WTC11 (cell line): ENCODE measurements at regions not wholly inside any gene's neighbourhood (a gene's known extent, or its start where the extent isn't known, plus 50 kb on each side); places are given as distances from the start of the nearest gene placed in this dataset.

ENCODE experiments used
- ATAC-seq: fragments of 200-7000 bp; cut with Tn5 transposase; 2 replicates; pipeline ENCODE4 v1.10.0; 2021; ENCODE audit warnings: mild to moderate bottlenecking, moderate library complexity
- CTCF ChIA-PET: fragments of 300-600 bp; sonication (Branson Sonifier 250); formaldehyde crosslinking; loops from one replicate; lab custom pipeline; 2021; ENCODE audit warnings: antibody characterized with exemption; lab: Charles Lee
- POLR2A ChIA-PET: fragments of 350-600 bp; sonication (Branson Sonifier 250); formaldehyde crosslinking; loops from one replicate; lab custom pipeline; 2021; ENCODE audit warnings: antibody characterized with exemption; lab: Charles Lee
- DNase-seq: peaks from one replicate; pipeline ENCODE4 v3.0.0; 2021; ENCODE audit warnings: low spot score
- H3K27ac Mint-ChIP-seq: 2 replicates; pipeline ENCODE4 v1.8.0; 2021; ENCODE audit warnings: mixed read lengths
- H3K27me3 Mint-ChIP-seq: 2 replicates; pipeline ENCODE4 v1.8.0; 2021; ENCODE audit warnings: low read depth, mild to moderate bottlenecking, moderate library complexity, mixed read lengths
- H3K36me3 Mint-ChIP-seq: 2 replicates; pipeline ENCODE4 v1.8.0; 2021; ENCODE audit warnings: mixed read lengths
- H3K4me1 Mint-ChIP-seq: 2 replicates; pipeline ENCODE4 v1.8.0; 2022; ENCODE audit warnings: mixed read lengths
- H3K4me3 Mint-ChIP-seq: 2 replicates; pipeline ENCODE4 v1.8.0; 2021; ENCODE audit warnings: mild to moderate bottlenecking, moderate library complexity, mixed read lengths
- H3K9me3 Mint-ChIP-seq: 2 replicates; pipeline ENCODE4 v1.8.0; 2021; ENCODE audit warnings: mixed read lengths
- AR ChIP-seq: fragments of 250-450 bp; sonication (Bioruptor Pico); IDR thresholded peaks from 2 replicates; pipeline ENCODE4 v1.9.0; 2021; ENCODE audit warnings: mild to moderate bottlenecking
- CREM ChIP-seq: sonication (generic); formaldehyde crosslinking; IDR thresholded peaks from 2 replicates; pipeline ENCODE4 v1.8.1; 2022; ENCODE audit warnings: mild to moderate bottlenecking, missing genetic modification reagents, moderate library complexity
- CTCF ChIP-seq: fragments of 200-600 bp; IDR thresholded peaks from 2 replicates; pipeline ENCODE4 v1.8.0; 2022; ENCODE audit warnings: antibody characterized with exemption
- E2F4 ChIP-seq: sonication (generic); formaldehyde crosslinking; IDR thresholded peaks from 2 replicates; pipeline ENCODE4 v1.8.1; 2022; ENCODE audit warnings: low read depth, mild to moderate bottlenecking, moderate library complexity, missing genetic modification reagents, borderline replicate concordance
- ELF4 ChIP-seq: sonication (generic); formaldehyde crosslinking; IDR thresholded peaks from 2 replicates; pipeline ENCODE4 v1.8.1; 2022; ENCODE audit warnings: low read depth, mild to moderate bottlenecking, moderate library complexity, missing genetic modification reagents
- ESRRA ChIP-seq: sonication (generic); formaldehyde crosslinking; IDR thresholded peaks from 2 replicates; pipeline ENCODE4 v1.8.1; 2022; ENCODE audit warnings: mild to moderate bottlenecking, missing genetic modification reagents, borderline replicate concordance
- FOXJ3 ChIP-seq: sonication (generic); formaldehyde crosslinking; IDR thresholded peaks from 2 replicates; pipeline ENCODE4 v1.9.0; 2021; ENCODE audit warnings: missing genetic modification reagents, mild to moderate bottlenecking, borderline replicate concordance
- GABPB1 ChIP-seq: sonication (generic); formaldehyde crosslinking; IDR thresholded peaks from 2 replicates; pipeline ENCODE4 v1.8.1; 2023; ENCODE audit warnings: mild to moderate bottlenecking, missing genetic modification reagents
- IRF2 ChIP-seq: sonication (generic); formaldehyde crosslinking; IDR thresholded peaks from 2 replicates; pipeline ENCODE4 v1.8.0; 2022; ENCODE audit warnings: low read depth, missing genetic modification reagents, borderline replicate concordance
- JUN ChIP-seq: sonication (generic); formaldehyde crosslinking; IDR thresholded peaks from 2 replicates; pipeline ENCODE4 v1.8.0; 2023; ENCODE audit warnings: mild to moderate bottlenecking, missing genetic modification reagents
- NFATC4 ChIP-seq: fragments of 250-450 bp; sonication (Bioruptor Pico); IDR thresholded peaks from 2 replicates; pipeline ENCODE4 v1.9.0; 2021; ENCODE audit warnings: mild to moderate bottlenecking
- OVOL2 ChIP-seq: fragments of 250-450 bp; sonication (Bioruptor Pico); IDR thresholded peaks from 2 replicates; pipeline ENCODE4 v1.9.0; 2021; ENCODE audit warnings: mild to moderate bottlenecking, borderline replicate concordance
- PREB ChIP-seq: sonication (generic); formaldehyde crosslinking; IDR thresholded peaks from 2 replicates; pipeline ENCODE4 v1.8.1; 2022; ENCODE audit warnings: mild to moderate bottlenecking, missing genetic modification reagents, moderate library complexity, borderline replicate concordance
- SMAD4 ChIP-seq: sonication (generic); formaldehyde crosslinking; IDR thresholded peaks from 2 replicates; pipeline ENCODE4 v1.8.0; 2022; ENCODE audit warnings: mild to moderate bottlenecking, missing genetic modification reagents
- STAT6 ChIP-seq: sonication (generic); formaldehyde crosslinking; conservative IDR thresholded peaks from 2 replicates; pipeline ENCODE4 v1.8.1; 2023; ENCODE audit warnings: mild to moderate bottlenecking, low read depth, missing genetic modification reagents, moderate library complexity
- TEAD1 ChIP-seq: sonication (generic); formaldehyde crosslinking; IDR thresholded peaks from 2 replicates; pipeline ENCODE4 v1.8.0; 2022; ENCODE audit warnings: mild to moderate bottlenecking, missing genetic modification reagents
- USF1 ChIP-seq: sonication (generic); formaldehyde crosslinking; IDR thresholded peaks from 2 replicates; pipeline ENCODE4 v1.8.0; 2022; ENCODE audit warnings: mild to moderate bottlenecking, missing genetic modification reagents
- ZNF281 ChIP-seq: sonication (generic); formaldehyde crosslinking; IDR thresholded peaks from 2 replicates; pipeline ENCODE4 v1.8.0; 2023; ENCODE audit warnings: mild to moderate bottlenecking, missing genetic modification reagents
- ZSCAN18 ChIP-seq: fragments of 250-450 bp; sonication (Bioruptor Pico); IDR thresholded peaks from 2 replicates; pipeline ENCODE4 v2.1.2; 2022; ENCODE audit warnings: mild to moderate bottlenecking, moderate library complexity

GRCh38 chr13:105630431-105630830, 905.0 kb downstream of the EFNB2 start:
- Mint-ChIP-seq H3K27me3 (no peaks in the 10 kb centered on the region), H3K27ac (no peak overlapping the region), H3K9me3 (0 out of 2 replicates have a peak, but pooled peaks cover 3% of the 10 kb centered on the region), H3K4me3 (no peak overlapping the region), H3K36me3 (no peaks in the 10 kb centered on the region), H3K4me1 (peaks cover 10% of the 10 kb centered on the region)
- ChIA-PET POLR2A (no interaction called here), CTCF (no interaction called here)
- ATAC-seq (no peak), DNase-seq (no peak)
- TF ChIP-seq NFATC4 (CRISPR knock-in tag) = no peak
- no peak for TF ChIP-seq IRF2
- no peak for TF ChIP-seq USF1 (CRISPR knock-in tag)
- TF ChIP-seq AR (CRISPR knock-in tag) = no peak
- TF ChIP-seq JUN = no peak
- no peak for TF ChIP-seq SMAD4 (CRISPR knock-in tag)
- TF ChIP-seq FOXJ3 = no peak
- no peak for TF ChIP-seq ZSCAN18 (CRISPR knock-in tag)
- TF ChIP-seq CTCF = no peak
- no peak for TF ChIP-seq GABPB1 (CRISPR knock-in tag)
- TF ChIP-seq TEAD1 (CRISPR knock-in tag) = no peak
- TF ChIP-seq ESRRA (CRISPR knock-in tag) = no peak
- TF ChIP-seq STAT6 = no peak
- TF ChIP-seq OVOL2 (CRISPR knock-in tag) = no peak
- TF ChIP-seq E2F4 (CRISPR knock-in tag) = no peak
- TF ChIP-seq ELF4 (CRISPR knock-in tag) = no peak
- TF ChIP-seq, all 79 proteins: peak for 0

- no peaks in the 10 kb centered on the region for H3K36me3 Mint-ChIP-seq
- H3K4me3 Mint-ChIP-seq = no peak overlapping the region
- ATAC-seq (no peak), DNase-seq (no peak)
- H3K27me3 Mint-ChIP-seq = no peaks in the 10 kb centered on the region
- CTCF ChIA-PET = no interaction called here
- H3K4me1 Mint-ChIP-seq = peaks cover 21% of the 10 kb centered on the region
- POLR2A ChIA-PET = no interaction called here
- 0 out of 2 replicates have a peak, but pooled peaks cover 3% of the 10 kb centered on the region for H3K9me3 Mint-ChIP-seq
- no peak overlapping the region for H3K27ac Mint-ChIP-seq
- TF ChIP-seq ZSCAN18 (CRISPR knock-in tag) (no peak), CREM (CRISPR knock-in tag) (no peak), ZNF281 (CRISPR knock-in tag) (no peak), PREB (CRISPR knock-in tag) (no peak)
Measured at GRCh38 chr13:105627270-105627669, 908.2 kb downstream of the EFNB2 start.
